CD4-positive, alpha-beta T cell (primary cell): ENCODE measurements at regions not wholly inside any gene's neighbourhood (a gene's known extent, or its start where the extent isn't known, plus 50 kb on each side); places are given as distances from the start of the nearest gene placed in this dataset.

Experiments
- ATAC-seq: fragments of 200-7000 bp; cut with Tn5 transposase; one replicate; pipeline ENCODE4 v1.10.0; 2022; ENCODE audit warnings: mild to moderate bottlenecking; ENCODE audit not compliant: poor library complexity
- CTCF ChIA-PET: fragments of 350-600 bp; sonication (Branson Sonifier 250); formaldehyde crosslinking; loops from one replicate; lab custom pipeline; 2021; ENCODE audit warnings: antibody characterized with exemption, inconsistent platforms; lab: Charles Lee
- POLR2A ChIA-PET: fragments of 350-600 bp; sonication (Branson Sonifier 250); formaldehyde crosslinking; loops from one replicate; lab custom pipeline; 2021; ENCODE audit warnings: antibody characterized with exemption, inconsistent platforms; lab: Charles Lee
- DNase-seq, 14 experiments: peaks; one replicate each; pipeline ENCODE4 v3.0.0-alpha.2; 2013 to 2020; ENCODE audit warnings: mixed read lengths in 2 of 14
- H3K27ac ChIP-seq, 2 donors: one replicate each; pipeline versions ENCODE4 v1.5.1 to v1.7.0; 2013; ENCODE audit warnings: low read length in 2 of 2, low read depth in 1 of 2, mild to moderate bottlenecking in 1 of 2
- H3K27me3 ChIP-seq, 2 experiments: 1 replicate in 1 of 2; 2 replicates in 1 of 2; pipeline versions ENCODE4 v1.6.1 to v1.7.0; 2013; ENCODE audit warnings: low read length in 2 of 2, control low read depth in 1 of 2, mild to moderate bottlenecking in 1 of 2, moderate library complexity in 1 of 2; ENCODE audit not compliant: insufficient read depth in 2 of 2, control insufficient read depth in 1 of 2
- H3K36me3 ChIP-seq: one replicate; pipeline ENCODE4 v1.6.1; 2013; ENCODE audit warnings: low read length, control low read depth; ENCODE audit not compliant: insufficient read depth
- H3K4me1 ChIP-seq: one replicate; pipeline ENCODE4 v1.6.1; 2013; ENCODE audit warnings: low read length, control low read depth; ENCODE audit not compliant: insufficient read depth
- H3K4me3 ChIP-seq: one replicate; pipeline ENCODE4 v1.5.1; 2013; ENCODE audit warnings: mild to moderate bottlenecking, low read length, moderate library complexity
- H3K9me3 ChIP-seq, 2 experiments: 1 replicate in 1 of 2; 2 replicates in 1 of 2; pipeline versions ENCODE4 v1.6.1 to v1.7.0; 2013; ENCODE audit warnings: low read length in 2 of 2, mild to moderate bottlenecking in 2 of 2, control low read depth in 1 of 2, moderate library complexity in 1 of 2; ENCODE audit not compliant: control insufficient read depth in 1 of 2, insufficient read depth in 1 of 2
- H3K27ac Mint-ChIP-seq: one replicate; pipeline ENCODE4 v1.8.0; 2020; ENCODE audit warnings: mixed read lengths
- H3K27me3 Mint-ChIP-seq: one replicate; pipeline ENCODE4 v1.8.0; 2021; ENCODE audit warnings: mixed read lengths
- H3K36me3 Mint-ChIP-seq: one replicate; pipeline ENCODE4 v1.8.0; 2021; ENCODE audit warnings: low read depth, mixed read lengths
- H3K4me1 Mint-ChIP-seq: one replicate; pipeline ENCODE4 v1.8.0; 2021; ENCODE audit warnings: low read depth, mixed read lengths
- H3K4me3 Mint-ChIP-seq: one replicate; pipeline ENCODE4 v1.8.0; 2020; ENCODE audit warnings: mild to moderate bottlenecking, mixed read lengths
- H3K9me3 Mint-ChIP-seq: one replicate; pipeline ENCODE4 v1.8.0; 2020; ENCODE audit warnings: mixed read lengths
- intact Hi-C, 2 experiments: fragments of 100-400 bp; cut with DNase I in 1 of 2; cut with micrococcal nuclease in 1 of 2; formaldehyde crosslinking; loops; one replicate each; pipeline versions ENCODE4 v1.15.1 to v1.9.0; 2023 to 2025; cut with DNase I, micrococcal nuclease
- TF ChIP-seq, protein P1 (sequence below): fragments of 200-600 bp; IDR thresholded peaks from one replicate; pipeline ENCODE4 v1.8.0; 2022; ENCODE audit warnings: antibody characterized with exemption, mild to moderate bottlenecking

GRCh38 chr4:128458816-128459215 is 171.2 kb upstream of the PGRMC2 start:
- Mint-ChIP-seq H3K27ac (no peak overlapping the region), H3K4me3 (no peak overlapping the region), H3K9me3 (no peaks in the 10 kb centered on the region), H3K36me3 (no peaks in the 10 kb centered on the region), H3K4me1 (no peaks in the 10 kb centered on the region), H3K27me3 (peaks cover 9% of the 10 kb centered on the region)
- DNase-seq, result no peak
- intact Hi-C loops, result no loop called here
- POLR2A ChIA-PET, result no interaction called here
- ATAC-seq, result no peak
- CTCF ChIA-PET, result no interaction called here
- no peaks in the 10 kb centered on the region for H3K36me3 ChIP-seq
- H3K9me3 ChIP-seq, result no peaks in the 10 kb centered on the region
- H3K4me1 ChIP-seq, result peaks cover 3% of the 10 kb centered on the region
- H3K4me3 ChIP-seq, result no peak overlapping the region
- no peaks in the 10 kb centered on the region for H3K27me3 ChIP-seq
- H3K27ac ChIP-seq, result no peak overlapping the region
- TF ChIP-seq, protein P1, sequence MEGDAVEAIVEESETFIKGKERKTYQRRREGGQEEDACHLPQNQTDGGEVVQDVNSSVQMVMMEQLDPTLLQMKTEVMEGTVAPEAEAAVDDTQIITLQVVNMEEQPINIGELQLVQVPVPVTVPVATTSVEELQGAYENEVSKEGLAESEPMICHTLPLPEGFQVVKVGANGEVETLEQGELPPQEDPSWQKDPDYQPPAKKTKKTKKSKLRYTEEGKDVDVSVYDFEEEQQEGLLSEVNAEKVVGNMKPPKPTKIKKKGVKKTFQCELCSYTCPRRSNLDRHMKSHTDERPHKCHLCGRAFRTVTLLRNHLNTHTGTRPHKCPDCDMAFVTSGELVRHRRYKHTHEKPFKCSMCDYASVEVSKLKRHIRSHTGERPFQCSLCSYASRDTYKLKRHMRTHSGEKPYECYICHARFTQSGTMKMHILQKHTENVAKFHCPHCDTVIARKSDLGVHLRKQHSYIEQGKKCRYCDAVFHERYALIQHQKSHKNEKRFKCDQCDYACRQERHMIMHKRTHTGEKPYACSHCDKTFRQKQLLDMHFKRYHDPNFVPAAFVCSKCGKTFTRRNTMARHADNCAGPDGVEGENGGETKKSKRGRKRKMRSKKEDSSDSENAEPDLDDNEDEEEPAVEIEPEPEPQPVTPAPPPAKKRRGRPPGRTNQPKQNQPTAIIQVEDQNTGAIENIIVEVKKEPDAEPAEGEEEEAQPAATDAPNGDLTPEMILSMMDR, result no peak

- ATAC-seq (no peak), DNase-seq (no peak)
- Mint-ChIP-seq H3K4me1 (no peaks in the 10 kb centered on the region), H3K36me3 (no peaks in the 10 kb centered on the region), H3K9me3 (no peaks in the 10 kb centered on the region), H3K27ac (no peak overlapping the region), H3K27me3 (peaks cover 9% of the 10 kb centered on the region), H3K4me3 (no peak overlapping the region)
- no peaks in the 10 kb centered on the region for H3K9me3 ChIP-seq
- no peaks in the 10 kb centered on the region for H3K27me3 ChIP-seq
- TF ChIP-seq, protein P1, result no peak
- H3K4me3 ChIP-seq, result no peak overlapping the region
- H3K27ac ChIP-seq, result no peak overlapping the region
- peaks cover 3% of the 10 kb centered on the region for H3K4me1 ChIP-seq
- no peaks in the 10 kb centered on the region for H3K36me3 ChIP-seq
- ChIA-PET CTCF (no interaction called here), POLR2A (no interaction called here)
- intact Hi-C loops, result loop anchor here in 1 of 2 experiments (2.0 kb wide), 1 partner anchor 405 kb away; no protein-coding TSS in a partner anchor
These were observed 170.1 kb upstream of the PGRMC2 start for GRCh38 chr4:128457726-128458125.

DNA sequence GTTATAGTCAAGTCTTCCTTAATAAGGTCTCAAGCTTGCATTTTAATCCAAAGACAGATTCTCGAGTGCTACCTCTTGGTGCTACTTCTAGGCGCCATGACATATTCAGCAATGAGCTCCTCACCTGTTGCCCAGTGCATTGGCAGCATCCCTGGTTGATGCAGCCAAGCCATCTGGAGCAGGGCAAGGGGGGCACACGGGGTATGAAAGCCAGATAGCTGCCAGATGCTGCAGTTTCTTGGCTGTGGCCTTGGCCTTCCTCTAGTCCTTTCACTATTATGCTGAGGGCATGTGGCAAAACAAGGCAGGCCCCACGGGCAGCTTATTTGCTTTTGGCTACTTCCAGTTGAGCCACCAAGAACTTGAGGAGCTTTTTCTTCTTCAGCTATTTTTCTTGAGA is 168.6 kb upstream of the PGRMC2 start:
- TF ChIP-seq, protein P1, result no peak
- H3K4me3 Mint-ChIP-seq, result no peak overlapping the region
- Histone ChIP-seq H3K27me3 (no peaks in the 10 kb centered on the region), H3K27ac (no peak overlapping the region), H3K4me3 (no peak overlapping the region), H3K36me3 (no peaks in the 10 kb centered on the region), H3K4me1 (peaks cover 3% of the 10 kb centered on the region), H3K9me3 (no peaks in the 10 kb centered on the region)
- ATAC-seq (no peak), DNase-seq (no peak)
- H3K4me1 Mint-ChIP-seq, result no peaks in the 10 kb centered on the region
- H3K27me3 Mint-ChIP-seq, result peaks cover 9% of the 10 kb centered on the region
- no peaks in the 10 kb centered on the region for H3K36me3 Mint-ChIP-seq
- H3K27ac Mint-ChIP-seq, result no peak overlapping the region
- no peaks in the 10 kb centered on the region for H3K9me3 Mint-ChIP-seq
- intact Hi-C loops, result loop anchor here in 1 of 2 experiments (2.0 kb wide), 1 partner anchor 407 kb away; no protein-coding TSS in a partner anchor
- ChIA-PET CTCF (interaction anchor here (0.9 kb wide), 1 partner anchor 9 kb away, joined by 3 read pairs; no protein-coding TSS in a partner anchor), POLR2A (no interaction called here)
